22Rv1 (cell line): ENCODE measurements at regions not wholly inside any gene's neighbourhood (a gene's known extent, or its start where the extent isn't known, plus 50 kb on each side); places are given as distances from the start of the nearest gene placed in this dataset.

ENCODE experiments used
- CTCF ChIP-seq: fragments of 450-650 bp; IDR thresholded peaks from 2 replicates; pipeline ENCODE4 v1.5.1; 2017; ENCODE audit warnings: mild to moderate bottlenecking
- ZFX ChIP-seq: fragments of 450-650 bp; IDR thresholded peaks from 2 replicates; pipeline ENCODE4 v1.6.1; 2017; ENCODE audit warnings: antibody characterized with exemption, borderline replicate concordance

GRCh38 chr1:244140420-244140819 is 89.3 kb downstream of the ZBTB18 start:
- no peak for TF ChIP-seq CTCF
- TF ChIP-seq ZFX, result no peak
